ENCODE measurements at regions not wholly inside any gene's neighbourhood (a gene's known extent, or its start where the extent isn't known, plus 50 kb on each side); places are given as distances from the start of the nearest gene placed in this dataset.

GRCh38 chr6:114796576-114796975 is 453.8 kb upstream of the HS3ST5 start (continued):
- no peak for TF ChIP-seq ZBTB43 (CRISPR knock-in tag; IDR thresholded peaks at IDR 0.05)
- TF ChIP-seq ZBTB33 (CRISPR knock-in tag; IDR thresholded peaks at IDR 0.05) = no peak
- no peak for TF ChIP-seq GMEB1 (CRISPR knock-in tag; IDR thresholded peaks at IDR 0.05)

- H3K4me3 ChIP-seq = no peak overlapping the region
- no peak overlapping the region for H2AFZ ChIP-seq (ENCODE audit: low read depth, low read length)
- H3K9me1 ChIP-seq (ENCODE audit: control insufficient read depth, insufficient read depth, low read length) = no peaks in the 10 kb centered on the region
- DNase-seq (ENCODE audit: extremely low read depth in 1 of 4, low spot score in 3 of 4) = no peak
- H4K20me1 ChIP-seq (replicated peaks; ENCODE audit: control insufficient read depth, insufficient read depth, low read length) = no peaks in the 10 kb centered on the region
- intact Hi-C loops (cut with micrococcal nuclease) (no loop called here), in situ Hi-C loops (cut with MboI) (no loop called here)
- no peaks in the 10 kb centered on the region for H3K27me3 ChIP-seq (ENCODE audit: control insufficient read depth in 2 of 2, insufficient read depth in 2 of 2, low read length in 2 of 2)
- POLR2A ChIA-PET = no interaction called here
- no peak overlapping the region for H3K27ac ChIP-seq (ENCODE audit: extremely low read depth, low read depth, low read length)
- no peaks in the 10 kb centered on the region for H3K79me2 ChIP-seq (ENCODE audit: control insufficient read depth, insufficient read depth, low read length)
- FAIRE-seq = no peak
- no peaks in the 10 kb centered on the region for H3K36me3 ChIP-seq (ENCODE audit: control insufficient read depth, insufficient read depth, low read length)
- H3K9ac ChIP-seq (ENCODE audit: insufficient read depth in 1 of 2, low read depth in 2 of 2, low read length in 2 of 2) = no peak overlapping the region
- no peaks in the 10 kb centered on the region for H3K4me1 ChIP-seq (replicated peaks in 1 of 2; ENCODE audit: control insufficient read depth in 2 of 2, insufficient read depth in 2 of 2, low read length in 2 of 2)
- CTCF ChIA-PET (ENCODE audit: low intra/inter-chr PET ratio) = no interaction called here
- BruUV-seq (replicated peaks) = no TSS peak
- H3K4me2 ChIP-seq (ENCODE audit: insufficient read depth, low read length) = no peak overlapping the region
- H3K9me3 ChIP-seq (replicated peaks; ENCODE audit: control insufficient read depth, insufficient read depth, low read depth, low read length) = no peaks in the 10 kb centered on the region
- no peak for ATAC-seq
- TF ChIP-seq NR3C1 (CRISPR knock-in tag; IDR thresholded peaks at IDR 0.05) (no peak), STAG1 (CRISPR knock-in tag; IDR thresholded peaks at IDR 0.05; ENCODE audit: borderline replicate concordance) (no peak), SMAD4 (CRISPR knock-in tag; conservative IDR thresholded peaks at IDR 0.05) (no peak), FOXM1 (IDR thresholded peaks at IDR 0.05; ENCODE audit: low read depth) (no peak), FOXM1 (CRISPR knock-in tag; IDR thresholded peaks at IDR 0.05; ENCODE audit: low read depth) (no peak), ELF2 (CRISPR knock-in tag; IDR thresholded peaks at IDR 0.05) (no peak), TSHZ1 (CRISPR knock-in tag; IDR thresholded peaks at IDR 0.05) (no peak), PHB (CRISPR knock-in tag; IDR thresholded peaks at IDR 0.05) (no peak), ESRRA (IDR thresholded peaks at IDR 0.05; ENCODE audit: borderline replicate concordance, low read depth) (no peak), ZNF785 (CRISPR knock-in tag; IDR thresholded peaks at IDR 0.05) (no peak), ZNF324 (CRISPR knock-in tag; IDR thresholded peaks at IDR 0.05) (no peak), ZNF140 (CRISPR knock-in tag; IDR thresholded peaks at IDR 0.05) (no peak)
Observed at GRCh38 chr6:114793428-114793827, 450.6 kb upstream of the HS3ST5 start.

Data from K562 (cell line).